ENCODE measurements at regions not wholly inside any gene's neighbourhood (a gene's known extent, or its start where the extent isn't known, plus 50 kb on each side); places are given as distances from the start of the nearest gene placed in this dataset.

DNA sequence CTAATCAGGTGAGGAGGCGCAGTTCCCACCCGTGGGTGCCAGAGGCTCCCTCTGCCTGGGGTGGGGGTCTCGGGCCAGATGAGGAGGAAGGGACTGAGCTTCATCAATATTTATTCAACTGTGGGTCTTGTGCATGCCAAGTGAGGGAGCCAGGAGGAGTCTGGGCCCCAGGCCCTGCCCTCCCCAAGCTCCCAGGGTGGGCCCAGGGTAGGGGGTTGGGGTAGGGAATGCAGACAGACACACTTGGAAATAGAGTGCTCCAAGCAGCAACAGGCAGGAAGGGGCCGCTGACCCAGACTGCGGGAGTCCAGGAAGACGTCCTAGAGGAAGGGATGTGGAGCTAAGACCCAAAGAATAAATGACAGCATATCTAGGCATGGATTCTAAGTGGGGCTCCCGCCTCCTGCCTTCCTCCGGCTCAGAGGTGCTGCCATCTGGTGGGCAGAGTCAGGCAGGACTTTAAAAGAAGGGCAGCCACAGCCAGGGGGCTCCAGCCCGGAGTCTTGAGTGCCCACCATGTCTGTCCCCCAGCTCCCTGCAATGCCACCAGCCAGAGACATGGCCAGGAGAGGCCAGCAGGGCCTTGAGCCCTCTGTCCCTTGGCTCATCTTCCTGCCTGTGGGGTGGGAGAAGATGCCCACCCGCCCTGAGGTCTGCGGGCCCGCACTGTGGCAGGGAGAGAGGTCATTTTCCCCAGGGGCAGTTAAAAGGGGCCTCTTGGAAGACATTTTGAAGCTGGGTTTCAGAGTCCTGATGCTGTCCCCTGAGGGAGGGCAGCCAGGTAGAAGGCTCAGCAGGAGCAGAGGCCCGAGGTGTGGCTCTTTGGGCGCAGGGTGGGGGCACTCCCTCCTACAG lies 70.1 kb downstream of the PHETA1 start:
- peak; percentile 75 for ATAC-seq
- TF ChIP-seq, protein P1, sequence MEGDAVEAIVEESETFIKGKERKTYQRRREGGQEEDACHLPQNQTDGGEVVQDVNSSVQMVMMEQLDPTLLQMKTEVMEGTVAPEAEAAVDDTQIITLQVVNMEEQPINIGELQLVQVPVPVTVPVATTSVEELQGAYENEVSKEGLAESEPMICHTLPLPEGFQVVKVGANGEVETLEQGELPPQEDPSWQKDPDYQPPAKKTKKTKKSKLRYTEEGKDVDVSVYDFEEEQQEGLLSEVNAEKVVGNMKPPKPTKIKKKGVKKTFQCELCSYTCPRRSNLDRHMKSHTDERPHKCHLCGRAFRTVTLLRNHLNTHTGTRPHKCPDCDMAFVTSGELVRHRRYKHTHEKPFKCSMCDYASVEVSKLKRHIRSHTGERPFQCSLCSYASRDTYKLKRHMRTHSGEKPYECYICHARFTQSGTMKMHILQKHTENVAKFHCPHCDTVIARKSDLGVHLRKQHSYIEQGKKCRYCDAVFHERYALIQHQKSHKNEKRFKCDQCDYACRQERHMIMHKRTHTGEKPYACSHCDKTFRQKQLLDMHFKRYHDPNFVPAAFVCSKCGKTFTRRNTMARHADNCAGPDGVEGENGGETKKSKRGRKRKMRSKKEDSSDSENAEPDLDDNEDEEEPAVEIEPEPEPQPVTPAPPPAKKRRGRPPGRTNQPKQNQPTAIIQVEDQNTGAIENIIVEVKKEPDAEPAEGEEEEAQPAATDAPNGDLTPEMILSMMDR (IDR thresholded peaks at IDR 0.05): peak; percentile 67
- peaks cover 8% of the 10 kb centered on the region for H3K27me3 ChIP-seq
- no peak overlapping the region for H3K27ac ChIP-seq
- H3K4me3 ChIP-seq: no peak overlapping the region
- no peaks in the 10 kb centered on the region for H3K4me1 ChIP-seq
- no peak for DNase-seq
- peaks cover 3% of the 10 kb centered on the region for H3K9me3 ChIP-seq
- intact Hi-C loops (cut with DNase I): loop anchor here (10.0 kb wide), 1 partner anchor 364 kb away; no protein-coding TSS in a partner anchor
- no peaks in the 10 kb centered on the region for H3K36me3 ChIP-seq

DNA sequence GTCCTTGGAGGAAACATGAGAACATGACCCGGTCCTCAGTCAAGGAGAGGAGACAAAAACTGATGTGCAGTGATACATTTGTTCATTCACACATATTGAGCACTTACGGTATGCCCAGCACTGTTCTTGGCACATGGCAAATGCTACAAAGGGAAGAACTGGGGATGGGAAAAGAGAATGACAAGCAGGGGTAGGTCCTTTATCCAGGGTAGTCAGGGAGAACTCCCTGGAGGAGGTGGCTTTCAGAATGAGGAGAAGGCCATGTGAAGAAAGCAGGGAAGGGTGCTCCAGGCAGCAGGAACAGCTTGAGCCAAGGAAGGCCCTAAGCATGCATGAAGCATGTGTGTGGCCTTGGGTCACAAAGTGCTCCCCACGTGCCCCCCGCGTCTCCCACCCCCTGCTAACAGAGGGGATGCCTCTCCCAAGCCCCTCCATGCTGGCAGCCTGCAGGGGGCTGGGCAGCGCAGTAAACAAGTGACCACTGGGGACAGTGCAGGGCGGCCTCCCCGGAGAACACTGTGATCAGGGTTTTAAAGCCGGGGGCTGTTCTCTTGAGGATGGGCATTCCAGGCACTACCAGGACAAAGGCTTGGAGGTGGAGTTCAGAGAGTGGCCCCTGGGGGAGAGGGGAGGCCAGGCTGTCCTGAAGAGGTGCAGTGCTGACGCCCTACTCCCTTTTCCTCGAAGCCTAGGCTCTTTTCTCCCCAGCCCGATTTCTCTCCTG lies 71.0 kb downstream of the PHETA1 start:
- TF ChIP-seq, protein P1 (IDR thresholded peaks at IDR 0.05): no peak
- ATAC-seq (no peak), DNase-seq (no peak)
- intact Hi-C loops (cut with DNase I): loop anchor here (10.0 kb wide), 1 partner anchor 363 kb away; no protein-coding TSS in a partner anchor
- H3K4me1 ChIP-seq: no peaks in the 10 kb centered on the region
- no peaks in the 10 kb centered on the region for H3K9me3 ChIP-seq
- no peaks in the 10 kb centered on the region for H3K36me3 ChIP-seq
- no peak overlapping the region for H3K4me3 ChIP-seq
- H3K27me3 ChIP-seq: peaks cover 8% of the 10 kb centered on the region
- H3K27ac ChIP-seq: no peak overlapping the region

DNA sequence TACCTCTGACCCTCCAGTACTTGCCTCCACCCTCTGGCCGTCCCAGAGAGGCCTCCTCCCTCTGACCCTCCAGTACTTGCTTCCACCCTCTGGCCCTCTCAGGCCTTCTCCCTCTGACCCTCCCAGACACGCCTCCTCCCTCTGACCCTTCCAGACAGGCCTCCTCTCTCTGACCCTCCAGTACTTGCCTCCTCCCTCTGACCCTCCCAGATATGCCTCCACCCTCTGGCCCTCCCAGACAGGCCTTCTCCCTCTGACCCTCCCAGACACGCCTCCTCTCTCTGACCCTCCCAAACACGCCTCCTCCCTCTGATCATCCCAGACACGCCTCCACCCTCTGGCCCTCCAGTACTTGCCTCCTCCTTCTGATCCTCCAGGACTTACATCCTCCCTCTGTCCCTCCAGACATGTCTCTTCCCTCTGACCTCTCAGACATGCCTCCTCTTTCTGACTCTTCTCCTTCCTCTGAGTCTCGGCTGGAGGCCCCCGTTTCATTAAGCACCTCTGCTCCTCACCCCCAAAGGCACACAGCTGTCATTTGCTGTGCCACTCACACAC lies 71.9 kb downstream of the PHETA1 start:
- TF ChIP-seq, protein P1 (IDR thresholded peaks at IDR 0.05): no peak
- Histone ChIP-seq H3K9me3 (no peaks in the 10 kb centered on the region), H3K4me1 (no peaks in the 10 kb centered on the region), H3K27me3 (peaks cover 8% of the 10 kb centered on the region), H3K4me3 (no peak overlapping the region), H3K27ac (no peak overlapping the region), H3K36me3 (no peaks in the 10 kb centered on the region)
- intact Hi-C loops (cut with DNase I): loop anchor here (10.0 kb wide), 1 partner anchor 362 kb away; no protein-coding TSS in a partner anchor
- ATAC-seq (no peak), DNase-seq (no peak)

DNA sequence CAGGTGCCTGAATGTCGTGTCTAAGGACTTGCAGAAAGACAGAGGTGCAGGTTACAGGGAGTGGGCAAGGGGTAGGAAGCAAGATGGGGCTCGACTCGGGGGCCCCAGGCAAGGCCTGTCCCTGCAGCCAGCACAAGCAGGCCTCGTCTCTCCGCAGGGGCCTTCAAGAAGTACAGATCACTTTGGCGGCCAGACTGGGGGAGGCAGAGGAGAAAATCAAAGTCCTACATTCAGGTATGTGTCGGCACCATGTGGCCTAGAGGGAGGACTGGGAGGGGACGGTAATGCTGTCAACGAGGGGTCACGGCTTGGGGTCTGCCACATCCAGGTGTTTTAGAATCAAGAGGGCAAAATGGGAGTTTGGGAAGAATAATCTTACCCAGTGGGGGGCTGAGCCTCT lies 73.7 kb downstream of the PHETA1 start:
- DNase-seq: no peak
- intact Hi-C loops (cut with DNase I): loop anchor here (10.0 kb wide), 1 partner anchor 360 kb away; no protein-coding TSS in a partner anchor
- Histone ChIP-seq H3K36me3 (no peaks in the 10 kb centered on the region), H3K27ac (no peak overlapping the region), H3K4me3 (no peak overlapping the region), H3K9me3 (no peaks in the 10 kb centered on the region), H3K27me3 (peaks cover 8% of the 10 kb centered on the region), H3K4me1 (no peaks in the 10 kb centered on the region)
- TF ChIP-seq, protein P1 (IDR thresholded peaks at IDR 0.05): no peak
- ATAC-seq: no peak

DNA sequence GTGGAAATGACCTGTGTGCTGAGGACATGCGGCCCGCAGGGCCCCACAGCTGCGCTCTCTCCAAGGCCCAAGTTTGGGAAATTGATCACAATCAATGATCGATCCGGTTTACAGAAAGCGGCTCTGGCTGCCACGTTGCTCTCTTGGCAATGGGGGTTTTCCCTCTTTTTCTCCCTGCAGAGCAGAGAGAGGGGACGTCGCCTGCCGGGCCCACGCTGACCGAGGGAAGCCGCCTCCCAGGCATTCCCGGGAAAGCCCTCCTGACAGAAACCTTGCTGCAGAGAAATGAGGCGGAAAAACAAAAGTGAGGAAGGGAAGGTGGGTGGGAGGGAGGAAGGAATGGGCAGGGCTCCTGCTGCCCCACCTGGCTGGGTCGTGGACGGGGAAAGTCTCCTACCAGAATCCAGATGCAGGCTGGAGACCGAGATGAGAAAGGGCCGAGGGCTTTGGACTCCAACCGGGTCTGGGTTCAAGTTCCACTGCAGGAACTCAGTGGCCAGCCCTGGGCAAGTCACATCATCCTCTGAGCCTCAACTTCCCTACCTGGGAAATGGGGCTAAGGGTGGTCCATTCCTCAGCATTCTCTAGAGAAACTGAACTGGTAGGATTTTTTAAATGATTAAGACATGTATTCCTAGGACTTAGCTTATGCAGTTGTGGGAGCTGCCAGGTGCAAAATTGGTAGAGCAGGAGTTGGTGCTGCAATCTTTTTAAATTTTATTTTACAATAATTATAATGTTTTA lies 75.5 kb downstream of the PHETA1 start:
- DNase-seq: no peak
- H3K27me3 ChIP-seq: peaks cover under 1% of the 10 kb centered on the region
- no peaks in the 10 kb centered on the region for H3K4me1 ChIP-seq
- intact Hi-C loops (cut with DNase I): loop anchor here (10.0 kb wide), 1 partner anchor 359 kb away; no protein-coding TSS in a partner anchor
- TF ChIP-seq, protein P1 (IDR thresholded peaks at IDR 0.05): no peak
- H3K4me3 ChIP-seq: no peak overlapping the region
- no peak for ATAC-seq
- no peaks in the 10 kb centered on the region for H3K9me3 ChIP-seq
- no peaks in the 10 kb centered on the region for H3K36me3 ChIP-seq
- H3K27ac ChIP-seq: no peak overlapping the region

Data from upper lobe of right lung (tissue), 1 donor.